ENCODE measurements at regions not wholly inside any gene's neighbourhood (a gene's known extent, or its start where the extent isn't known, plus 50 kb on each side); places are given as distances from the start of the nearest gene placed in this dataset.

DNA sequence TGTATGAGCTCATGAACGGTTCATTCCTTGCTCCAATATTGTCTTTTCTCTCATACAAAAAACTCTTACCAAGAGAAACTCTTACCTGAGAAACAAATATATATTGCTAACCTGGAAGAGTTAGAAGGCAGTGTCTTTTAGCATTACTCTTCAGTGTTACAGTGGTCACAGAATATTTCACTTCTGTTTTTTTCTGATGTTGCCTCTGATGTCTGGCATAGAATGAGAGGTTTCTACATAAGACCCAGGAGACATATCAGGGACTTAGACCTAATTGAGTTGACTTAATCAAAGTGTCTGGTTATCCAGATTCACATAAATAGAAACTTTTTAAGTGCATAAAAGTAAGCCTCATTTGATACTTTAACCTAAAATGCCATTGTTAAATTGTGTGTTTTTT is 923.8 kb downstream of the TTLL7 start:
- DNase-seq (ENCODE audit: low read depth) = no peak
- TF ChIP-seq, protein P1, sequence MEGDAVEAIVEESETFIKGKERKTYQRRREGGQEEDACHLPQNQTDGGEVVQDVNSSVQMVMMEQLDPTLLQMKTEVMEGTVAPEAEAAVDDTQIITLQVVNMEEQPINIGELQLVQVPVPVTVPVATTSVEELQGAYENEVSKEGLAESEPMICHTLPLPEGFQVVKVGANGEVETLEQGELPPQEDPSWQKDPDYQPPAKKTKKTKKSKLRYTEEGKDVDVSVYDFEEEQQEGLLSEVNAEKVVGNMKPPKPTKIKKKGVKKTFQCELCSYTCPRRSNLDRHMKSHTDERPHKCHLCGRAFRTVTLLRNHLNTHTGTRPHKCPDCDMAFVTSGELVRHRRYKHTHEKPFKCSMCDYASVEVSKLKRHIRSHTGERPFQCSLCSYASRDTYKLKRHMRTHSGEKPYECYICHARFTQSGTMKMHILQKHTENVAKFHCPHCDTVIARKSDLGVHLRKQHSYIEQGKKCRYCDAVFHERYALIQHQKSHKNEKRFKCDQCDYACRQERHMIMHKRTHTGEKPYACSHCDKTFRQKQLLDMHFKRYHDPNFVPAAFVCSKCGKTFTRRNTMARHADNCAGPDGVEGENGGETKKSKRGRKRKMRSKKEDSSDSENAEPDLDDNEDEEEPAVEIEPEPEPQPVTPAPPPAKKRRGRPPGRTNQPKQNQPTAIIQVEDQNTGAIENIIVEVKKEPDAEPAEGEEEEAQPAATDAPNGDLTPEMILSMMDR (conservative IDR thresholded peaks at IDR 0.05; ENCODE audit: low read depth, low read length) = no peak

DNA sequence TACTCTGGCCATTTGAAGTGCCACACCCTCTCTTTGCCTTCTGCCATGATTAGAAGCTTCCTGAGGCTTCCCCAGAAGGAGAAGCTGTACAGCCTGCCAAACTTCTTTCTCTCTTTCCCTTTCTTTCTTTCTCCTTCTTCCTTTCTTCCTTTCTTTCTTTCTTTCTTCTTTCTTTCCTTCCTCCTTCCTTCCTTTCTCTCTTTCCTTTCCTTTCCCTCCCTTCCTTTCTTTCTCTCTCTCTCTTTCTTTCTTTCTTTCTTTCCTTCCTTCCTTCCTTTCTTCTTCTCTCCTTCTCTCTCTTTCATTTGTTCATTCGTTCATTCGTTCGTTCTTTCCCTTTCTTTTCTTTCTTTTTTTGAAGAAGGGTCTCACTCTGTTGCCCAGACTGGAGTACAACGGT is 931.0 kb downstream of the TTLL7 start:
- TF ChIP-seq, protein P1 (conservative IDR thresholded peaks at IDR 0.05; ENCODE audit: low read depth, low read length) = no peak
- DNase-seq (ENCODE audit: low read depth) = no peak
- H3K4me3 ChIP-seq (ENCODE audit: low read length) = no peak overlapping the region

More for the DNA sequence above, 923.8 kb downstream of the TTLL7 start:
- H3K4me3 ChIP-seq (ENCODE audit: low read length) = no peak overlapping the region

DNA sequence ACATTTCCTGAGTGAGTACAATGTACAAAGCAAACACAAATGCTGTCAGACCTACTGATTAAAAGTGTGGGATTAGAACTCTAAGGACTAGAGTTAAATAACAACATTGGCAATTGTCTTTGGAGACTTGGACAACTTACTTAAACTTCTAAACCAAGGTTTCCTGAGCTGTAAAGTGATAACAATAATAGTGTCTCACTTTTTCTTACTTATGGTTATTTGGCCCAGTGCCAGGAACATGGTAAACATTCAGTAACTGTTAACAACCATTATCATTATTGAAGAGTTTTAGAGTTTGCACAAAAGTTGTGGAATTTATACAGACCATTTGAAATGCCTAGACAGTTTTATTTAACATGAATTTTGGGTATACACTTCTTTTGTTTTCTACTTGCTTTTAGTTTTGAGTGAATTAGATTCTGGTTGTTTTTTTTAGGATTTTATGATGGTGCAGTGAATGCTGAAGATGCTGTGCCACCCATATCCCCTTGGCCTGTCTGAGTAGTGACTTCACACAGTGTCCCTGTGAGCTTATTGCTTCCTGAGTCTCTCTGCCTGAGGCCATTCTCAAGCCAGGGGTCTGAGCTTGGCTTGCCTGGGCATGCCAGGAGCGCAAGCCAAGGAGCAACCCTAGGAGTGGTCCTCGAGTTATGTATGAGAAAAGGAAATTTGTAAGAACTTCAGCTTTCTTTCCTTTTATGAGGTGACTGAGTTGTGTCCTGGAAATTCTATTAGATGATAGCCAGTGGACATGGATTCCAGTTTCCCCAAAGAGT is 932.8 kb downstream of the TTLL7 start:
- no peak for DNase-seq (ENCODE audit: low read depth)
- TF ChIP-seq, protein P1 (conservative IDR thresholded peaks at IDR 0.05; ENCODE audit: low read depth, low read length) = no peak
- H3K4me3 ChIP-seq (ENCODE audit: low read length) = no peak overlapping the region

DNA sequence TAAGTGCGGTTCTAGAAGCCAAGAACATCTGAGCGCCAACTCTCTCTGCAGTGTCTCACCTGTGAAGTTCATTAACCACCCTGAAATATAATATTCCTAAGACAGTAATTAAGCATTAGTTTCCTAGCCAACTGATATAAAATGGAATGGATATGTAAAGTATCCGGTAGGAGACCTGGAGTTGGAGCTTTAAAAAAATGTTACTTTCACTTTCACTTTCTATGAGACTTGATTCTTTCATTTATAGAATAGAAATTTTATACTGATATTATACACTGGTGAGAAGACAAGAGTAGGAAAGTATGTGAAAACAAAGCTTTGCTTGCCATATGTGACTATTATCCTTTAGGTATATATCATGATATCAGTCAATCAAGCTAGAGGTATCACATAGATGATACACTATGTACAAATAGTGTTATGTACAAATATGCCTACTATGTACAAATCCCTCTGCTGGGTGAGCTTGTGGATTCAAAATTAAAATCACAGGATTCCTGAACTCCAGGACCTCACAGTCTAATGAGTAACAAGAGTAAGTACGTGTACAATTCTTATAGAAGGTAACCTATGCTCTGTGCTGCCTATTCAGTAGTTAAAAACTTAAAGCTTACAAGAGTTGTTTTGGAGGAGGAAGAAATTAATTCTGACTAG is 934.2 kb downstream of the TTLL7 start:
- TF ChIP-seq, protein P1 (conservative IDR thresholded peaks at IDR 0.05; ENCODE audit: low read depth, low read length) = no peak
- no peak overlapping the region for H3K4me3 ChIP-seq (ENCODE audit: low read length)

DNA sequence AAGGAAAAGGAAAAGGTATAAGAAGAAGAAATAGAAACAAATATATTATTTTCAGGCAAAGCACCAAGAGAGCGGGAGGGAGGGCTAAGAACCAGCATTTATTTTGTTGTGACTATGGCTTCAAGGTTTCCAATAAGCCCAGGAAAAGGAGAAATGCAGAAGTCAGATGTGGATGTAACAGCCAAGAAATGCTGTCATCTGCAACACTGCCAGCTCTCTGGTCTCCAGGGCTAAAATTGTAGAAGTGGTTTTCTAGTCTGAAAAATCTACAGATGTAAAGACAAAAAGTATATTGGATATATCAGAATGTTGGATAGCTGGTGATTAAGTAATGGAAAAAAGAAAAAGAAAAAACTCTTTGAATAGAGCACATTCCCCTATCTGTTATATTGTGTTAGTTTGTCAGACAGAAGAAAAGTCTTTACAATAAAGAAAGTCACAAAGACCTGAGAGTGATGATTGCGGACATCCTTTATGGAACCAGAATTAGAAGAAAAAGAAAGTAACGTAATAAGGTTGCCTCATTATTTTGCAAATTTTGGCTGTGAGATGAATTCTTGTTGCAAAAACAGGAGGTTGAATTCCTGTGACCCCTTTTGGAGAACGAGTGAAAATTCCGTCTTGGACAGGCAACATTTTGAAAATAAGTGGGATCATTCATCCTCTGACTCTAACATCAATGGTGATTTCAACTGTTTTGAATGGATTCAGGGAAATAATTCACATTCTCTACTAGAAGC is 938.1 kb downstream of the TTLL7 start:
- H3K4me3 ChIP-seq (ENCODE audit: low read length) = no peak overlapping the region
- TF ChIP-seq, protein P1 (conservative IDR thresholded peaks at IDR 0.05; ENCODE audit: low read depth, low read length) = no peak
- DNase-seq (ENCODE audit: low read depth) = no peak

More for the DNA sequence above, 934.2 kb downstream of the TTLL7 start:
- DNase-seq (ENCODE audit: low read depth) = no peak

DNA sequence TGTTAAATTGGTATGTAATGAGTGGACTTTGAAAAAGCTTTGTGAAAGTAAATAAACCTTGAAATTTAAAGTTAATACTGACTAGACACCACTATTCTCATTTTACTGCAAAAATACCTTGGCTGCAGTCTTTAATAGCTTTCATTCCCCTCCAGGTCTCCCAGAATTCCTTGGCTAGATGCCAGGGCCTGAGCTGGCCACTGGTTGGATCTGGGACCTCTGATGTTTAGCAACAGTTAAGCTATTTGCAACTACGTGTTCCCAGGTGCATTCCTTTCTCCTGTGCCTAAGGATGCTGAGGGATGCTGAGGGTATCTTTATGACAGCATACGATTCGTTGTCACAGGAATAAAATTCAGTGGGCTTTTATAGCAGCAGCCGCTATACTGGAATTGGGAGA is 938.7 kb downstream of the TTLL7 start:
- DNase-seq (ENCODE audit: low read depth) = peak; percentile 30
- TF ChIP-seq, protein P1 (conservative IDR thresholded peaks at IDR 0.05; ENCODE audit: low read depth, low read length) = no peak
- no peak overlapping the region for H3K4me3 ChIP-seq (ENCODE audit: low read length)

All from retinal pigment epithelial cell (primary cell).